ENCODE measurements at regions not wholly inside any gene's neighbourhood (a gene's known extent, or its start where the extent isn't known, plus 50 kb on each side); places are given as distances from the start of the nearest gene placed in this dataset.

DNA sequence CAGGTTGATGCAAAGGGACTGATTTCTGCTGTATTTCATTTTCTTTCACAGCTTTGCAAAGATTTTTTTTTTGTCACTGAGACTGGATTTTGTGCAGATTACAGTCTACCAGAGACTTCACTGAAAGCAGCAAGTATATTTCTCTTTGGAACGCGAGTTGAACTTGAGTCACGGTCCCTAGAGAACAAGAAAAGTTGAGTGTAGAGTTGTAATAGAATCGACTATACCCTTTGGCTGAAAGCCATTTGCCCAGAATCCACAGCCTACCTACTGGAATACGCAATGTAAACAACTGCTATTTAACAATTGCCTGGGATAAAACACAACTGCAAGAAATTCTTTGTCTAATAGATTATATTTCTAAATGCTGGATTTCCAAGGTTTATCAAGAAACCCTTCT is 520.6 kb downstream of the HDGFL1 start:
- ChIA-PET POLR2A (no interaction called here), CTCF (no interaction called here)

DNA sequence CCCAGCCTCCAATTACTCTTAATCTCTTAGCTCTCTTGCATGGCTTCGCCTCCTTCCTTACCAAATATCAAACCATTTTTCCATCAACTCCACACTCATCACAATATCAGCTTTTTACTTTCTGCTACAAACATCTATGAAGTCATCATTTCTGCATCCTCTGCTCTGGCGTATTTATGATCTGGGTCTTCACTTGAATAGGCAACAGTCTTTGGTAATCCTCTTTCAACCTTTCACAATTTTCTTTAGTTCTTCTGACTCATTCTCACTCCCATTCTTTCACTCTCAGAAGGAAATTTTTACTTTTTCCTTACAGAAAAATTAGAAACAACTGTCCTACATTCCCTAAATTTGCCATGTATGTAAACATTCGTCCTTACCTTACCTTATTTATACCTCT is 522.4 kb downstream of the HDGFL1 start:
- DNase-seq (ENCODE audit: low spot score) (no peak), ATAC-seq (no peak)
- POLR2A ChIA-PET: no interaction called here
- CTCF ChIA-PET: interaction anchor here (0.9 kb wide), 1 partner anchor 10 kb away, joined by 3 read pairs; no protein-coding TSS in a partner anchor
- Mint-ChIP-seq H3K27me3 (ENCODE audit: low read depth) (no peaks in the 10 kb centered on the region), H3K9me3 (peaks cover 32% of the 10 kb centered on the region), H3K36me3 (peaks cover 16% of the 10 kb centered on the region), H3K4me1 (no peaks in the 10 kb centered on the region), H3K4me3 (no peak overlapping the region), H3K27ac (no peak overlapping the region)
- TF ChIP-seq, protein P1, sequence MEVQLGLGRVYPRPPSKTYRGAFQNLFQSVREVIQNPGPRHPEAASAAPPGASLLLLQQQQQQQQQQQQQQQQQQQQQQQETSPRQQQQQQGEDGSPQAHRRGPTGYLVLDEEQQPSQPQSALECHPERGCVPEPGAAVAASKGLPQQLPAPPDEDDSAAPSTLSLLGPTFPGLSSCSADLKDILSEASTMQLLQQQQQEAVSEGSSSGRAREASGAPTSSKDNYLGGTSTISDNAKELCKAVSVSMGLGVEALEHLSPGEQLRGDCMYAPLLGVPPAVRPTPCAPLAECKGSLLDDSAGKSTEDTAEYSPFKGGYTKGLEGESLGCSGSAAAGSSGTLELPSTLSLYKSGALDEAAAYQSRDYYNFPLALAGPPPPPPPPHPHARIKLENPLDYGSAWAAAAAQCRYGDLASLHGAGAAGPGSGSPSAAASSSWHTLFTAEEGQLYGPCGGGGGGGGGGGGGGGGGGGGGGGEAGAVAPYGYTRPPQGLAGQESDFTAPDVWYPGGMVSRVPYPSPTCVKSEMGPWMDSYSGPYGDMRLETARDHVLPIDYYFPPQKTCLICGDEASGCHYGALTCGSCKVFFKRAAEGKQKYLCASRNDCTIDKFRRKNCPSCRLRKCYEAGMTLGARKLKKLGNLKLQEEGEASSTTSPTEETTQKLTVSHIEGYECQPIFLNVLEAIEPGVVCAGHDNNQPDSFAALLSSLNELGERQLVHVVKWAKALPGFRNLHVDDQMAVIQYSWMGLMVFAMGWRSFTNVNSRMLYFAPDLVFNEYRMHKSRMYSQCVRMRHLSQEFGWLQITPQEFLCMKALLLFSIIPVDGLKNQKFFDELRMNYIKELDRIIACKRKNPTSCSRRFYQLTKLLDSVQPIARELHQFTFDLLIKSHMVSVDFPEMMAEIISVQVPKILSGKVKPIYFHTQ (CRISPR knock-in tag; IDR thresholded peaks at IDR 0.05): no peak
- TF ChIP-seq NR2C2 (CRISPR knock-in tag; IDR thresholded peaks at IDR 0.05): no peak
- no peak for TF ChIP-seq ZNF317 (CRISPR knock-in tag; IDR thresholded peaks at IDR 0.05; ENCODE audit: borderline replicate concordance, low read depth)
- no peak for TF ChIP-seq NR3C1 (CRISPR knock-in tag; conservative IDR thresholded peaks at IDR 0.05; ENCODE audit: low read depth)
- no peak for TF ChIP-seq GABPB1 (CRISPR knock-in tag; IDR thresholded peaks at IDR 0.05)
- TF ChIP-seq, protein P2, sequence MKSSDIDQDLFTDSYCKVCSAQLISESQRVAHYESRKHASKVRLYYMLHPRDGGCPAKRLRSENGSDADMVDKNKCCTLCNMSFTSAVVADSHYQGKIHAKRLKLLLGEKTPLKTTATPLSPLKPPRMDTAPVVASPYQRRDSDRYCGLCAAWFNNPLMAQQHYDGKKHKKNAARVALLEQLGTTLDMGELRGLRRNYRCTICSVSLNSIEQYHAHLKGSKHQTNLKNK (CRISPR knock-in tag; IDR thresholded peaks at IDR 0.05): no peak
- TF ChIP-seq, protein P3, sequence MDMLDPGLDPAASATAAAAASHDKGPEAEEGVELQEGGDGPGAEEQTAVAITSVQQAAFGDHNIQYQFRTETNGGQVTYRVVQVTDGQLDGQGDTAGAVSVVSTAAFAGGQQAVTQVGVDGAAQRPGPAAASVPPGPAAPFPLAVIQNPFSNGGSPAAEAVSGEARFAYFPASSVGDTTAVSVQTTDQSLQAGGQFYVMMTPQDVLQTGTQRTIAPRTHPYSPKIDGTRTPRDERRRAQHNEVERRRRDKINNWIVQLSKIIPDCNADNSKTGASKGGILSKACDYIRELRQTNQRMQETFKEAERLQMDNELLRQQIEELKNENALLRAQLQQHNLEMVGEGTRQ (CRISPR knock-in tag; IDR thresholded peaks at IDR 0.05): no peak
- TF ChIP-seq, protein P4, sequence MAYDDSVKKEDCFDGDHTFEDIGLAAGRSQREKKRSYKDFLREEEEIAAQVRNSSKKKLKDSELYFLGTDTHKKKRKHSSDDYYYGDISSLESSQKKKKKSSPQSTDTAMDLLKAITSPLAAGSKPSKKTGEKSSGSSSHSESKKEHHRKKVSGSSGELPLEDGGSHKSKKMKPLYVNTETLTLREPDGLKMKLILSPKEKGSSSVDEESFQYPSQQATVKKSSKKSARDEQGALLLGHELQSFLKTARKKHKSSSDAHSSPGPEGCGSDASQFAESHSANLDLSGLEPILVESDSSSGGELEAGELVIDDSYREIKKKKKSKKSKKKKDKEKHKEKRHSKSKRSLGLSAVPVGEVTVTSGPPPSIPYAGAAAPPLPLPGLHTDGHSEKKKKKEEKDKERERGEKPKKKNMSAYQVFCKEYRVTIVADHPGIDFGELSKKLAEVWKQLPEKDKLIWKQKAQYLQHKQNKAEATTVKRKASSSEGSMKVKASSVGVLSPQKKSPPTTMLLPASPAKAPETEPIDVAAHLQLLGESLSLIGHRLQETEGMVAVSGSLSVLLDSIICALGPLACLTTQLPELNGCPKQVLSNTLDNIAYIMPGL (CRISPR knock-in tag; IDR thresholded peaks at IDR 0.05): no peak
- TF ChIP-seq, protein P5, sequence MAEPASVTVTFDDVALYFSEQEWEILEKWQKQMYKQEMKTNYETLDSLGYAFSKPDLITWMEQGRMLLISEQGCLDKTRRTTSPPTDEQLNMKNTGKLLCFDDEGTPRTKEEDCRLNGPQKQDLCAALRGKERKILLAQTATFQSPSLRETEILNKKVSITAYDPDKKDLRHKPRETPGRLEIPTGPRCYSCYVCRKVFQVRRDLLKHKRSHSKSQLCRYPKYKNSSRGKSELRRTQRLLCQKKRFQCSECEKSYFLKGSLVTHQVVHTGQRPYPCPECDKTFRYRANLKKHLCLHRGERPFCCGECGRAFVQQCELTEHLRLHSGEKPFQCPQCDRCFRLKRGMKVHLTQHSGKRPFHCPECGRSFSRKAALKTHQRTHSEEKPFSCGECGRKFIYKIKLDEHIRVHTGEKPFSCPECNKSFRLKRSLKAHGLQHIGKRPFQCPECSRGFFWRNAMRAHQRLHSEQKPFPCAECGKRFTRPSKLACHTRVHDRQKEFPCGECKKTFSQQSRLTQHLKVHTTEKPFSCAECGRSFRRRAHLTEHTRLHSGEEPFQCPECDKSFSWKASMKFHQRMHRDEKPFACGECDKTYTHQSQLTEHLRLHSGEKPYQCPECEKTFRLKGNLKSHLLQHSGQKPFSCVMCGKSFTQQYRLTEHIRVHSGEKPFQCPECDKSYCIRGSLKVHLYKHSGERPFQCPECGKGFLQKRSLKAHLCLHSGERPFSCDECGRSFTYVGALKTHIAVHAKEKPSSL (CRISPR knock-in tag; conservative IDR thresholded peaks at IDR 0.05): no peak
- no peak for TF ChIP-seq ZNF671 (CRISPR knock-in tag; IDR thresholded peaks at IDR 0.05)
- TF ChIP-seq TCF7 (CRISPR knock-in tag; IDR thresholded peaks at IDR 0.05; ENCODE audit: low read depth): no peak
- TF ChIP-seq ZNF263 (CRISPR knock-in tag; IDR thresholded peaks at IDR 0.05; ENCODE audit: low read depth): no peak
- no peak for TF ChIP-seq ZNF416 (CRISPR knock-in tag; IDR thresholded peaks at IDR 0.05)
- no peak for TF ChIP-seq HMGA2 (CRISPR knock-in tag; IDR thresholded peaks at IDR 0.05)
- no peak for TF ChIP-seq MXD4 (CRISPR knock-in tag; IDR thresholded peaks at IDR 0.05; ENCODE audit: borderline replicate concordance)

More for the DNA sequence above, 520.6 kb downstream of the HDGFL1 start:
- H3K36me3 Mint-ChIP-seq: peaks cover 5% of the 10 kb centered on the region
- H3K27me3 Mint-ChIP-seq (ENCODE audit: low read depth): no peaks in the 10 kb centered on the region
- peaks cover 14% of the 10 kb centered on the region for H3K9me3 Mint-ChIP-seq
- TF ChIP-seq, protein P6, sequence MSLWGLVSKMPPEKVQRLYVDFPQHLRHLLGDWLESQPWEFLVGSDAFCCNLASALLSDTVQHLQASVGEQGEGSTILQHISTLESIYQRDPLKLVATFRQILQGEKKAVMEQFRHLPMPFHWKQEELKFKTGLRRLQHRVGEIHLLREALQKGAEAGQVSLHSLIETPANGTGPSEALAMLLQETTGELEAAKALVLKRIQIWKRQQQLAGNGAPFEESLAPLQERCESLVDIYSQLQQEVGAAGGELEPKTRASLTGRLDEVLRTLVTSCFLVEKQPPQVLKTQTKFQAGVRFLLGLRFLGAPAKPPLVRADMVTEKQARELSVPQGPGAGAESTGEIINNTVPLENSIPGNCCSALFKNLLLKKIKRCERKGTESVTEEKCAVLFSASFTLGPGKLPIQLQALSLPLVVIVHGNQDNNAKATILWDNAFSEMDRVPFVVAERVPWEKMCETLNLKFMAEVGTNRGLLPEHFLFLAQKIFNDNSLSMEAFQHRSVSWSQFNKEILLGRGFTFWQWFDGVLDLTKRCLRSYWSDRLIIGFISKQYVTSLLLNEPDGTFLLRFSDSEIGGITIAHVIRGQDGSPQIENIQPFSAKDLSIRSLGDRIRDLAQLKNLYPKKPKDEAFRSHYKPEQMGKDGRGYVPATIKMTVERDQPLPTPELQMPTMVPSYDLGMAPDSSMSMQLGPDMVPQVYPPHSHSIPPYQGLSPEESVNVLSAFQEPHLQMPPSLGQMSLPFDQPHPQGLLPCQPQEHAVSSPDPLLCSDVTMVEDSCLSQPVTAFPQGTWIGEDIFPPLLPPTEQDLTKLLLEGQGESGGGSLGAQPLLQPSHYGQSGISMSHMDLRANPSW (CRISPR knock-in tag; conservative IDR thresholded peaks at IDR 0.05; ENCODE audit: low read depth): no peak
- TF ChIP-seq, protein P7, sequence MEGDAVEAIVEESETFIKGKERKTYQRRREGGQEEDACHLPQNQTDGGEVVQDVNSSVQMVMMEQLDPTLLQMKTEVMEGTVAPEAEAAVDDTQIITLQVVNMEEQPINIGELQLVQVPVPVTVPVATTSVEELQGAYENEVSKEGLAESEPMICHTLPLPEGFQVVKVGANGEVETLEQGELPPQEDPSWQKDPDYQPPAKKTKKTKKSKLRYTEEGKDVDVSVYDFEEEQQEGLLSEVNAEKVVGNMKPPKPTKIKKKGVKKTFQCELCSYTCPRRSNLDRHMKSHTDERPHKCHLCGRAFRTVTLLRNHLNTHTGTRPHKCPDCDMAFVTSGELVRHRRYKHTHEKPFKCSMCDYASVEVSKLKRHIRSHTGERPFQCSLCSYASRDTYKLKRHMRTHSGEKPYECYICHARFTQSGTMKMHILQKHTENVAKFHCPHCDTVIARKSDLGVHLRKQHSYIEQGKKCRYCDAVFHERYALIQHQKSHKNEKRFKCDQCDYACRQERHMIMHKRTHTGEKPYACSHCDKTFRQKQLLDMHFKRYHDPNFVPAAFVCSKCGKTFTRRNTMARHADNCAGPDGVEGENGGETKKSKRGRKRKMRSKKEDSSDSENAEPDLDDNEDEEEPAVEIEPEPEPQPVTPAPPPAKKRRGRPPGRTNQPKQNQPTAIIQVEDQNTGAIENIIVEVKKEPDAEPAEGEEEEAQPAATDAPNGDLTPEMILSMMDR (IDR thresholded peaks at IDR 0.05): no peak
- no peak for TF ChIP-seq JAZF1 (CRISPR knock-in tag; IDR thresholded peaks at IDR 0.05)
- TF ChIP-seq ETV6 (CRISPR knock-in tag; IDR thresholded peaks at IDR 0.05): no peak
- TF ChIP-seq IRF2 (CRISPR knock-in tag; IDR thresholded peaks at IDR 0.05; ENCODE audit: borderline replicate concordance, low read depth): no peak
- TF ChIP-seq NFE2L1 (CRISPR knock-in tag; IDR thresholded peaks at IDR 0.05): no peak
- TF ChIP-seq, protein P2 (CRISPR knock-in tag; IDR thresholded peaks at IDR 0.05): no peak
- TF ChIP-seq NR1H2 (CRISPR knock-in tag; IDR thresholded peaks at IDR 0.05): no peak
- no peak overlapping the region for H3K27ac Mint-ChIP-seq
- H3K4me1 Mint-ChIP-seq: no peaks in the 10 kb centered on the region
- no peak overlapping the region for H3K4me3 Mint-ChIP-seq
- DNase-seq (ENCODE audit: low spot score) (no peak), ATAC-seq (no peak)
